IPS-18a (cell line): ENCODE measurements at regions not wholly inside any gene's neighbourhood (a gene's known extent, or its start where the extent isn't known, plus 50 kb on each side); places are given as distances from the start of the nearest gene placed in this dataset.

ENCODE experiments used
- H3K27ac ChIP-seq: one replicate; pipeline ENCODE4 v1.5.1; 2013; ENCODE audit warnings: low read length
- H3K27me3 ChIP-seq: one replicate; pipeline ENCODE4 v1.6.1; 2013; ENCODE audit warnings: mild to moderate bottlenecking, low read length; ENCODE audit not compliant: control insufficient read depth, insufficient read depth
- H3K36me3 ChIP-seq: one replicate; pipeline ENCODE4 v1.6.1; 2013; ENCODE audit warnings: low read depth, low read length; ENCODE audit not compliant: control insufficient read depth
- H3K4me1 ChIP-seq: one replicate; pipeline ENCODE4 v1.6.1; 2013; ENCODE audit warnings: low read depth, low read length; ENCODE audit not compliant: control insufficient read depth
- H3K4me3 ChIP-seq: one replicate; pipeline ENCODE4 v1.5.1; 2013; ENCODE audit warnings: low read length
- H3K9ac ChIP-seq: one replicate; pipeline ENCODE4 v1.6.1; 2013; ENCODE audit warnings: mild to moderate bottlenecking, low read length, moderate library complexity
- H3K9me3 ChIP-seq: one replicate; pipeline ENCODE4 v1.6.1; 2013; ENCODE audit warnings: low read depth, low read length; ENCODE audit not compliant: control insufficient read depth

DNA sequence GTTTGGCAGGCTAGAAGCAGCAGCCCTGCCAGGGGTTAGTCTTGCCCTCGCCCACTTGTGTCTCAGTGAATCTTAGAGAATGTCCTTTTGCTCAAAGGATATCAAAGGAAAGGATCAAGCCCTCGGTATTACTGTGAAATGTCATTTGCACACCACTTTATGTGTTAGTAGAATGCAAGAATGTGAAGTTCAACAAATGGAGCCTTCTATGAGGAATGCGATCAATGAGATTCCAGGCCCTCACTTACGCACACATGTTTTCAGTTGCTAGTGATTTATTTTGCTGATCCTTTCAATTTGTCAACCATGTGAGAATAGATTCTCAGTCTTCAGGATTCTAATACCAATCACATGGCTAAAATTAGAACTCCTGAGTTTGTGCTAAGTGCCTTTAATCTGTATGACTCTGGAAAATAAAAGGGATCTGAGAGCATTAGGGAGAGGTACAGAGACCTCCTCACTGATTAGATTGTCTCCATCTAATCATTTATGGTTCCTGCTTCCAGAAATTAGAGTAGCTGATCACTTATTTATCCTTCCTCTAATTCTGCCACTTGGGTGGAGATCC is 123.0 kb upstream of the SP4 start:
- H3K36me3 ChIP-seq, result no peaks in the 10 kb centered on the region
- no peak overlapping the region for H3K9ac ChIP-seq
- no peaks in the 10 kb centered on the region for H3K4me1 ChIP-seq
- peaks cover 12% of the 10 kb centered on the region for H3K9me3 ChIP-seq
- H3K27me3 ChIP-seq, result no peaks in the 10 kb centered on the region
- H3K27ac ChIP-seq, result no peak overlapping the region
- H3K4me3 ChIP-seq, result no peak overlapping the region

- Histone ChIP-seq H3K9me3 (peaks cover 12% of the 10 kb centered on the region), H3K27me3 (no peaks in the 10 kb centered on the region), H3K4me3 (no peak overlapping the region), H3K36me3 (no peaks in the 10 kb centered on the region), H3K27ac (no peak overlapping the region), H3K4me1 (no peaks in the 10 kb centered on the region), H3K9ac (no peak overlapping the region)
Measured at GRCh38 chr7:21305455-21306235, 122.2 kb upstream of the SP4 start.

DNA sequence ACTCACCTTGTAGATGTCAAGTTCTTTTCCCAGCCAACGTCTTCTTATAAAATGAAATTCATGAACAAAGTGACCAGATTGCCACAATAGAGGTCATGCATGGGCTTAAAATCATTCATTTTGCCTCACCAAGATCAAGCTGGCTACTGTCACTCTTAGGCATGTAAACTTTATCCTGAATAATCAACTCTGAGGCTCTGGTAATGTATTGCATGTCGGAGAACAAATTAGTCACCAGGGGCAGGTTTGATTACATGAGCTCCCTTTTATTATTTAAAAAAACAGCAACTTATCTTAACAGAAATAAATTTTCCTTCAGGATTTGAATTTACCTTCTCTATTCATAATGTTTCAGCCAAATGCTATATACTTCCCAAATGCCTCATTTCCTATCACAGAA is 112.9 kb upstream of the SP4 start:
- Histone ChIP-seq H3K27me3 (no peaks in the 10 kb centered on the region), H3K4me1 (peaks cover 19% of the 10 kb centered on the region), H3K9ac (no peak overlapping the region), H3K9me3 (no peaks in the 10 kb centered on the region), H3K27ac (no peak overlapping the region), H3K36me3 (no peaks in the 10 kb centered on the region), H3K4me3 (no peak overlapping the region)

GRCh38 chr7:21317966-21318915 is 109.6 kb upstream of the SP4 start:
- H3K27ac ChIP-seq, result no peak overlapping the region

DNA sequence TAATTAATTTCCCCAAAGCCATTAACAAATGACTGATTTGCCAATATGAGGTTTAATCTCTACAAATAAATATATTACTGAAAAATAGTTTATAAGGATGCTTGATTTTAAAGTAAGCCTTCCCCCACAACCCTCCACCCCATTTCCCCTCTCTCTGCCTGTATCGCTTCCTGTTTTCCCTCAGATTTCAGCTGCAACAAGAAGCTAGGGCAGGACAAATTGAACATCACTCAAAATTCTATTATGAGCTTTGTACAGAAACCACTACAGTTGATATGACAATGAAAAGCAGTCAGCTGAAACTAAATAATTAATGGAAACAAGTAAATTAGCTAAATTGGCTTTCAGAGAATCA is 109.0 kb upstream of the SP4 start:
- Histone ChIP-seq H3K27me3 (no peaks in the 10 kb centered on the region), H3K9me3 (no peaks in the 10 kb centered on the region), H3K4me1 (peaks cover 19% of the 10 kb centered on the region)

More at GRCh38 chr7:21317966-21318915, 109.6 kb upstream of the SP4 start:
- no peaks in the 10 kb centered on the region for H3K9me3 ChIP-seq
- H3K27me3 ChIP-seq, result no peaks in the 10 kb centered on the region
- H3K36me3 ChIP-seq, result no peaks in the 10 kb centered on the region
- H3K4me1 ChIP-seq, result peaks cover 19% of the 10 kb centered on the region
- no peak overlapping the region for H3K9ac ChIP-seq
- no peak overlapping the region for H3K4me3 ChIP-seq

DNA sequence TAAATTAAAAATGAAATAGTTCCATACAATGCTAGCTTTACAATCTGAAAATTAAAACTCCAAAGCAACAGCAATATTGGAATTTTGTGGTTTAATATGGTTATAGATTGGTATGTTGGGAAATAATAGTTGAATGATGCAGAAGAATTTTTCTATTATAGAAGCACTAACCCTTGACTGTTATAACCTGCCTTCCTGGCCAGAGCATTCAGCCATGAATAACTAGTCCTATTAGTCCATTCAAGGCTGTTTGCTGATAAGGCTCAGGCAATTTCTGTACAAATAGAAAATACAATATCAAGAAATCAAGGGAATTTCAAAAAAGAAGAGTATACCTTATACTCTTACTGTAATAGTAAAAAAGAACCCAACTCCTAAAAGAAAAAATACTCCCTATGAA is 101.6 kb upstream of the SP4 start:
- H3K36me3 ChIP-seq, result no peaks in the 10 kb centered on the region
- H3K27ac ChIP-seq, result no peak overlapping the region
- no peak overlapping the region for H3K9ac ChIP-seq
- H3K4me3 ChIP-seq, result no peak overlapping the region
- no peaks in the 10 kb centered on the region for H3K27me3 ChIP-seq
- H3K9me3 ChIP-seq, result no peaks in the 10 kb centered on the region
- H3K4me1 ChIP-seq, result no peaks in the 10 kb centered on the region

More for the DNA sequence above, 109.0 kb upstream of the SP4 start:
- H3K27ac ChIP-seq, result no peak overlapping the region
- no peak overlapping the region for H3K9ac ChIP-seq
- H3K4me3 ChIP-seq, result no peak overlapping the region
- no peaks in the 10 kb centered on the region for H3K36me3 ChIP-seq

GRCh38 chr7:21326921-21327320 is 101.0 kb upstream of the SP4 start:
- Histone ChIP-seq H3K4me1 (no peaks in the 10 kb centered on the region), H3K9ac (no peak overlapping the region), H3K4me3 (no peak overlapping the region), H3K27me3 (no peaks in the 10 kb centered on the region), H3K36me3 (no peaks in the 10 kb centered on the region), H3K9me3 (no peaks in the 10 kb centered on the region), H3K27ac (no peak overlapping the region)

- Histone ChIP-seq H3K27ac (no peak overlapping the region), H3K27me3 (no peaks in the 10 kb centered on the region), H3K9me3 (no peaks in the 10 kb centered on the region), H3K4me3 (no peak overlapping the region), H3K4me1 (no peaks in the 10 kb centered on the region), H3K9ac (no peak overlapping the region), H3K36me3 (no peaks in the 10 kb centered on the region)
Measured at GRCh38 chr7:21327422-21328409, 100.2 kb upstream of the SP4 start.

DNA sequence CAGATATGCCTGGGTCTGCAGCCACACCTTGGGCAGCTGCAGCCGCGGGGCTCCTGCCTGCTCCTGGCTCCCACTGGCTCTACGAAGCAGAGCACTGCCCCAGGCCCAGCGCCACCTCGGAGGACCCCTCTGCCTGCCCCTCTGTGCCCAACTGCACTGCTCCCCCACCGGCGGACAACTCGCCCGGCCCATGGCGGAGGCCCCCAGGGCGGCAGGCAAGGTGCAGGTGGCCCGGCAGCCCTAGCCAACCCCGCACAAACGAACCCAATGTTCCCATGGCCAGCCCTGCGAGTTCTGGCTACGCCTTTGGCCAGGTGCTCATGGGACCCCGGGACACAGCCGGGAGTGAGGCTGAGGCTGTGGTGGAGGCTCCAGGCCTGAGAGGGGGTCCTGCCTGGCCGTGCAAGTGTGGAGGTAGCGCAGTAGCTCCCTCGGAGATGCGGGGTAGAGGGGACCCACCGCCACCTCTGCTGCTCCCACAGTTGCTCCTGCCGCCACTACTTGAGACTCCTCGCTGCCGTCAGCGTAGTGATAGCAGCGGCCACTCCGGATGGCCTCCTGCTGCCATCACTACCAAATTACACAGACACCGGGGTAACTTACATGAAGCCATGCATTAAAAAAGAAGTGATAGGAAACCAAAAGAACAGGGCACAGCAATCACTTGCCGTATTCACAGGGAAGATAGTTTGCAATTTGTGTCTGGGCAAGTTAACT is 97.3 kb upstream of the SP4 start:
- H3K27ac ChIP-seq, result no peak overlapping the region
- no peak overlapping the region for H3K4me3 ChIP-seq
- H3K4me1 ChIP-seq, result no peaks in the 10 kb centered on the region
- H3K27me3 ChIP-seq, result no peaks in the 10 kb centered on the region
- H3K9ac ChIP-seq, result no peak overlapping the region
- no peaks in the 10 kb centered on the region for H3K36me3 ChIP-seq
- H3K9me3 ChIP-seq, result no peaks in the 10 kb centered on the region

- H3K27ac ChIP-seq, result no peak overlapping the region
- H3K9ac ChIP-seq, result no peak overlapping the region
- H3K27me3 ChIP-seq, result no peaks in the 10 kb centered on the region
- no peaks in the 10 kb centered on the region for H3K36me3 ChIP-seq
- H3K4me1 ChIP-seq, result no peaks in the 10 kb centered on the region
- no peak overlapping the region for H3K4me3 ChIP-seq
- H3K9me3 ChIP-seq, result no peaks in the 10 kb centered on the region
Measured at GRCh38 chr7:21334906-21335305, 93.0 kb upstream of the SP4 start.
